Vagina (tissue), 2 donors: ENCODE measurements at regions not wholly inside any gene's neighbourhood (a gene's known extent, or its start where the extent isn't known, plus 50 kb on each side); places are given as distances from the start of the nearest gene placed in this dataset.

Experiments used
- DNase-seq, 2 donors: peaks; one replicate each; pipeline ENCODE4 v3.0.0-alpha.2; 2017; ENCODE audit errors: extremely low spot score in 2 of 2
- H3K27ac ChIP-seq: fragments of 200-600 bp; sonication (generic); one replicate; pipeline ENCODE4 v1.5.1; 2019
- H3K27me3 ChIP-seq: fragments of 200-600 bp; sonication (generic); one replicate; pipeline ENCODE4 v1.5.1; 2019
- H3K36me3 ChIP-seq, 2 donors: fragments of 200-600 bp; sonication (generic); one replicate each; pipeline ENCODE4 v1.5.1; 2017 to 2019
- H3K4me1 ChIP-seq: fragments of 200-600 bp; sonication (generic); one replicate; pipeline ENCODE4 v1.5.1; 2019
- H3K4me3 ChIP-seq, 2 donors: fragments of 200-600 bp; sonication (generic); 1 replicate in 1 of 2; 2 replicates in 1 of 2; pipeline ENCODE4 v1.5.1; 2016 to 2019
- H3K9me3 ChIP-seq: fragments of 200-600 bp; sonication (generic); one replicate; pipeline ENCODE4 v1.5.1; 2019
- POLR2A ChIP-seq, 2 donors: fragments of 450-650 bp; IDR thresholded peaks; one replicate each; pipeline ENCODE4 v1.6.1; 2017; ENCODE audit warnings: antibody characterized with exemption in 2 of 2, mild to moderate bottlenecking in 2 of 2, moderate library complexity in 2 of 2
- POLR2AphosphoS5 ChIP-seq, 2 donors: sonication (generic); formaldehyde crosslinking; IDR thresholded peaks; one replicate each; pipeline ENCODE4 v1.9.0; 2017; ENCODE audit warnings: antibody characterized with exemption in 2 of 2, mild to moderate bottlenecking in 2 of 2, low read depth in 1 of 2; ENCODE audit not compliant: insufficient read depth in 1 of 2
- intact Hi-C: fragments of 100-400 bp; cut with DNase I; formaldehyde crosslinking; loops from one replicate; pipeline ENCODE4 v1.15.1; 2023
- TF ChIP-seq, protein P1 (sequence below), 3 experiments: fragments of 450-650 bp in 2 of 3; fragments of 200-600 bp in 1 of 3; sonication (generic) in 1 of 3; IDR thresholded peaks; one replicate each; pipeline ENCODE4 v1.5.1; 2017 to 2019; ENCODE audit warnings: antibody characterized with exemption in 3 of 3, mild to moderate bottlenecking in 2 of 3, moderate library complexity in 2 of 3

DNA sequence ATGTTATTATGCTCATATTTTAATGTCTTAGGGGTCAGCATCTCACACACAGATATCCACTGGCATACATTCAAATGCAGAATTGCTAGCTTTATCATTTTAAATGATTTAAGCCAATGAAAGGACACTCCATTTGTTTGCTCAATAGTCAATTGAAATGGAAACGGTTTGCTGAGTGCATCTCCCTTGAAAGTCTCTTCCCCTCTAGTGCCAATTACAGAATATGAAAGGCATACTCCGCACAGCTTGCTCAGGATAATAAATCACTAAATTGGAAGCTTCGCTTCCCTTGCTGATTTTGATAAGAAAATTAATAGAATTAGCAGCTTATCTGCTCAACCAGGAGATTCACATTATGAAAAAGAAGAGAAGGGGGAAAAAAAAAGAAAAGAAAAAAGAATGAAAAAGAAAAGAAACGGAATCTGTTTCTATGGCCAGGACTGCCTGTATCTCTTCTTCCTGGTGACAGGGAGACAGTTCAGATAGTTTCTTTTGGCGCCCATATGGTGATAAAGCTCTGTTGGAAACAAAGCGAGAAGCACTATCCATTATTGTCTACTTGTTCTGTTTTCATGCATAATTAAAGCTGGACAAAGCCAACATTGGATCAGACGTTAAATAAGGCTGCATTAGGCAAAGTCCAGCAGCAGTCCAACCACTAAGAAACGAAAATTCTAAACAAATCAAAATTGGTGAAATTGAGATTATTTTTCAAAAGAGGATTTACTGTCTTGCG, 225.0 kb downstream of the GXYLT1 start:
- H3K4me1 ChIP-seq = no peaks in the 10 kb centered on the region
- DNase-seq = no peak
- no peak overlapping the region for H3K4me3 ChIP-seq
- no peak overlapping the region for H3K27ac ChIP-seq
- intact Hi-C loops = no loop called here
- TF ChIP-seq, protein P1, sequence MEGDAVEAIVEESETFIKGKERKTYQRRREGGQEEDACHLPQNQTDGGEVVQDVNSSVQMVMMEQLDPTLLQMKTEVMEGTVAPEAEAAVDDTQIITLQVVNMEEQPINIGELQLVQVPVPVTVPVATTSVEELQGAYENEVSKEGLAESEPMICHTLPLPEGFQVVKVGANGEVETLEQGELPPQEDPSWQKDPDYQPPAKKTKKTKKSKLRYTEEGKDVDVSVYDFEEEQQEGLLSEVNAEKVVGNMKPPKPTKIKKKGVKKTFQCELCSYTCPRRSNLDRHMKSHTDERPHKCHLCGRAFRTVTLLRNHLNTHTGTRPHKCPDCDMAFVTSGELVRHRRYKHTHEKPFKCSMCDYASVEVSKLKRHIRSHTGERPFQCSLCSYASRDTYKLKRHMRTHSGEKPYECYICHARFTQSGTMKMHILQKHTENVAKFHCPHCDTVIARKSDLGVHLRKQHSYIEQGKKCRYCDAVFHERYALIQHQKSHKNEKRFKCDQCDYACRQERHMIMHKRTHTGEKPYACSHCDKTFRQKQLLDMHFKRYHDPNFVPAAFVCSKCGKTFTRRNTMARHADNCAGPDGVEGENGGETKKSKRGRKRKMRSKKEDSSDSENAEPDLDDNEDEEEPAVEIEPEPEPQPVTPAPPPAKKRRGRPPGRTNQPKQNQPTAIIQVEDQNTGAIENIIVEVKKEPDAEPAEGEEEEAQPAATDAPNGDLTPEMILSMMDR (IDR thresholded peaks at IDR 0.05) = no peak
- TF ChIP-seq POLR2A (IDR thresholded peaks at IDR 0.05) (no peak), POLR2AphosphoS5 (IDR thresholded peaks at IDR 0.05; ENCODE audit: insufficient read depth in 1 of 2, low read depth in 1 of 2) (no peak)
- no peaks in the 10 kb centered on the region for H3K9me3 ChIP-seq
- no peaks in the 10 kb centered on the region for H3K27me3 ChIP-seq
- H3K36me3 ChIP-seq = no peaks in the 10 kb centered on the region

DNA sequence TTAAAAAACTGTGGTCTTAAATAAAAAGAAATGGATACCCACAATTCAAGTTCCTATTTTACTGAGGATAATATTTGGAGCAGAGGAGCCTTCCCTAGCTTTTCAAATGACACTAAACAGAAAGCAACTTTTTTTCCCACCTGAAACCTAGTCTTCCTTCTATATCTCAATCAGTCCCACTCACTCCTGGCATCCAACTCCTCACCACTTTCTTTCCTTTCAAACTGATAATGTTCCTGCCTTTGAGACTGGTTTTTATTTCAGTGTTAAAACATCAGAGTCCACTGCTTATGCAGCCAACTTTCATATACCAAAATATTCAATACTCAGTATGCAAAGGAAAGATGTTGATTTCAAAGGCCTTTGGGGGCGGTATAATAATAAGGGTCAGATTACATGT, 225.6 kb downstream of the GXYLT1 start:
- intact Hi-C loops = no loop called here
- H3K9me3 ChIP-seq = no peaks in the 10 kb centered on the region

DNA sequence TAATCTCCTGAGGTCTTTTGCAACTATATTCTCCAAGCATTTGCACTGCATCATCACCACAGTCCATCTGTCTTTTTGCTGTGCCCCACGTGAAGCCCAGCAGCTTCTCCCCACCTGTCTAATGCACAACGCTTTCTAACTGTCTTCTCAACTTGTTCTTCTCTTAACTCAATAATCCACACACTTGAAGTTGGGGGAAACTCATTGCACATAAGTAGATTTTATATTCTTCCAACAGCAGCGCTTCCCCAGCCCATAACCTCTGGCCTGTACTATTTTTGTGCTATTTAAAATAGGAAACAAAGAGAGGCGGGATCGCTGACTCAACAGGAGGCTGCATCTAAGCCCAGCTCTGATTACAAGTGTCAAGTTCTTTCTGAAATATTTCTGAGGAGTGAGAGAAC, 226.7 kb downstream of the GXYLT1 start:
- Histone ChIP-seq H3K27ac (no peak overlapping the region), H3K9me3 (no peaks in the 10 kb centered on the region), H3K4me1 (no peaks in the 10 kb centered on the region), H3K27me3 (no peaks in the 10 kb centered on the region), H3K36me3 (no peaks in the 10 kb centered on the region), H3K4me3 (no peak overlapping the region)
- TF ChIP-seq POLR2A (IDR thresholded peaks at IDR 0.05) (no peak), POLR2AphosphoS5 (IDR thresholded peaks at IDR 0.05; ENCODE audit: insufficient read depth in 1 of 2, low read depth in 1 of 2) (no peak)
- TF ChIP-seq, protein P1 (IDR thresholded peaks at IDR 0.05) = no peak
- intact Hi-C loops = no loop called here
- DNase-seq = no peak

More for the DNA sequence above, 225.6 kb downstream of the GXYLT1 start:
- Histone ChIP-seq H3K36me3 (no peaks in the 10 kb centered on the region), H3K4me3 (no peak overlapping the region), H3K27ac (no peak overlapping the region), H3K4me1 (no peaks in the 10 kb centered on the region), H3K27me3 (no peaks in the 10 kb centered on the region)
- no peak for DNase-seq
- no peak for TF ChIP-seq POLR2A (IDR thresholded peaks at IDR 0.05)
- TF ChIP-seq, protein P1 (IDR thresholded peaks at IDR 0.05) = no peak
- no peak for TF ChIP-seq POLR2AphosphoS5 (IDR thresholded peaks at IDR 0.05; ENCODE audit: insufficient read depth in 1 of 2, low read depth in 1 of 2)

DNA sequence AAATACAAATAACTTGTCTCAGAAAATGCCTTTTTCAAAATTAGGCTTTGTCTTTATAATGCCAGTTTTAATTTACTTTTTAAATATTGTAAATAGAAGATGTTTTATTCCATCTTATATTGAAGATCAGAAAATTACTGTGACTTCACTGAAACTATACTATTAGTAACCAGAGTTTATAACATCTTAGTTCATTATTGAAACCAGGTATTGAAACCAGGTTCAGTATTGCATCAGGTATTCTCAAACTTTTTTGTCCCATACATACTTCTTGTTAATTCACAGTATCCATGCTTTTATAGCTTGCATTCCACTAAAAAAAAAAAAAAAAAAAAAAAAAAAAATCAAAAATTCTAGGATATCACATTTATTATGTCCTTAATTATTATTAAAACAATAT, 227.5 kb downstream of the GXYLT1 start:
- no peak for DNase-seq
- Histone ChIP-seq H3K27me3 (no peaks in the 10 kb centered on the region), H3K9me3 (no peaks in the 10 kb centered on the region), H3K4me1 (no peaks in the 10 kb centered on the region), H3K4me3 (no peak overlapping the region), H3K36me3 (no peaks in the 10 kb centered on the region), H3K27ac (no peak overlapping the region)
- no peak for TF ChIP-seq POLR2AphosphoS5 (IDR thresholded peaks at IDR 0.05; ENCODE audit: insufficient read depth in 1 of 2, low read depth in 1 of 2)
- TF ChIP-seq, protein P1 (IDR thresholded peaks at IDR 0.05) = no peak
- no peak for TF ChIP-seq POLR2A (IDR thresholded peaks at IDR 0.05)
- intact Hi-C loops = no loop called here

DNA sequence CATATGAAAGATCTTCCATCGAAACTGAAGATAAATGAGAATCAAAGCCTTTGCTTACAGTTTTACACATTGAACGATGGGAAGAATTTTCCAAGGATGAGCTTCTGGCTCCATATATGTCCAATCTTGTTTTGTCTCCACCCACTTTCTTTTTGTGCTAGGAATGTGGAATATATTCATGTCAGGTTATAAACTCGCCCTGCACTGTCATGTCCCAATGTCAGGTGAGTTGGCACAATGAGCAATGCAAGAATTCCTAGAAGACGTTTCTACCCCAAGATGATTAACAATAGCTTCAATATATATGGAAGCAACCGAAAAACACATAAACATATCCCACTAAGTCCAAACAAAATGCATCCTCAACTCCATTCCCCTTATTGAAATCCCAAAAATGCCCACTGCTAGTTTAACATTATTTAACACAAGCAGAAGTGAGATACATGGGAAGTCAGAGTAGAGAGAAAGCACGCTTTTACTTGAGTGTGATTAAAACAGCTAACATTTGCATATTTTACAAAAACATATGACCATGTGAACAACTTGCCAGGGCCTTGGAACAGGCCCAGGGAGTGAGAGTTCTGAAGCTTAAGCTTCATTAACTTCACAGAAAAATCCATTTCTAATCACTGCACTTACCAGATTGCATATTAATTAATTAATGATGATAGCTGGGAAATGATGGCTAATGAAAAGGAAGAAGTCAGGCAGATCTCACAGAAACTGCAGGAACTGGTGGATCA, 233.9 kb downstream of the GXYLT1 start:
- TF ChIP-seq POLR2A (IDR thresholded peaks at IDR 0.05) (no peak), POLR2AphosphoS5 (IDR thresholded peaks at IDR 0.05; ENCODE audit: insufficient read depth in 1 of 2, low read depth in 1 of 2) (no peak)
- TF ChIP-seq, protein P1 (IDR thresholded peaks at IDR 0.05) = no peak
- H3K36me3 ChIP-seq = no peaks in the 10 kb centered on the region
- H3K27me3 ChIP-seq = no peaks in the 10 kb centered on the region
- no peak overlapping the region for H3K4me3 ChIP-seq
- no peaks in the 10 kb centered on the region for H3K4me1 ChIP-seq
- no peaks in the 10 kb centered on the region for H3K9me3 ChIP-seq
- intact Hi-C loops = no loop called here
- no peak for DNase-seq
- no peak overlapping the region for H3K27ac ChIP-seq
